GM18517 (cell line): ENCODE measurements at regions not wholly inside any gene's neighbourhood (a gene's known extent, or its start where the extent isn't known, plus 50 kb on each side); places are given as distances from the start of the nearest gene placed in this dataset.
"Not testable (repeated sequence)": the region's sequence is repeated elsewhere in the genome, so short reads cannot be mapped to it uniquely, and the experiment has no call there.

Experiments
- ATAC-seq: cut with Tn5 transposase; IDR thresholded peaks from one replicate; pipeline ENCODE4 v1.9.1; 2021; ENCODE audit warnings: mild to moderate bottlenecking, moderate library complexity; ENCODE audit not compliant: unreplicated experiment

- no peak for ATAC-seq
Measured at GRCh38 chr4:38368613-38369012, 295.4 kb upstream of the KLF3 start.

DNA sequence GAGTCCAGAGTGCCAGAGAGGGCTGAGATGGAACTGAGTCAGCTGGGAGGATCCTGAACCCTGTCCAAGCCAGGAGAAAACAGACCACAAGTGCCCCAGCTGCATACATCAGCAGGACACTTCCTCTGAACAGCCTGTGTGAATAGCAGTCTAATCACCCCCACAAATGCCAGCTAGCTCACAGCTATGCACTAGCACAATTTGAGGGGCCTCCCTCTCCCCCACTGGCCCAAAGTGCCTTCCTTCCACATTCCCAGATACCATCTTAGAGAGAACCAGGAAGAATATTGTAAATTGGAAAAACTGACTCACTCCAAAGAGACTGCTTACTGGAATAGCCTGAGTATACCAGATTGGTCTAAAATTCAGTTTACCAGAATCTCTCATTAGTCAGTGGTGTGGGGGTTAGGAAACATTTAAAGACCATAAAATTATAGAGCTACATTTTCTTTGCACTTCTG is 292.6 kb upstream of the KLF3 start:
- no peak for ATAC-seq

GRCh38 chr4:38373375-38373774 is 290.6 kb upstream of the KLF3 start:
- no peak for ATAC-seq

DNA sequence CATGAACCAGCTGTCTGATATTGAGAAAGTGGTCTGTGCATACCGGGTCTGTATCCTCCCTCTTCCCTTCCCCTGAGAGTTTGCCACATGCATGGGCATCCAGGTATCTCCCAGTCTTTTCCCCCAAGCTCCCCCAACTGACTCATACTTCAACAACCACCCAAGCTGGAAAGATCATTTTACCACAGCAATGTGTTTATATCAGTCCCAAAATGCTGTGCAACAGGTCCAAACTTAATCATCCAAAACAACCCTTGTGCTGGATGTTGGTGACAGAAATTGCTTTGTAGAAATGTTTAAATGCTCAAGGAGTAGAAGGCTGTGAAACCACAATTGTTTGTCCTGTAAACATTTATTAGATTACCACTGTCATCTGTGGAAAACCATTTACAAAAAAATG is 286.8 kb upstream of the KLF3 start:
- no peak for ATAC-seq

DNA sequence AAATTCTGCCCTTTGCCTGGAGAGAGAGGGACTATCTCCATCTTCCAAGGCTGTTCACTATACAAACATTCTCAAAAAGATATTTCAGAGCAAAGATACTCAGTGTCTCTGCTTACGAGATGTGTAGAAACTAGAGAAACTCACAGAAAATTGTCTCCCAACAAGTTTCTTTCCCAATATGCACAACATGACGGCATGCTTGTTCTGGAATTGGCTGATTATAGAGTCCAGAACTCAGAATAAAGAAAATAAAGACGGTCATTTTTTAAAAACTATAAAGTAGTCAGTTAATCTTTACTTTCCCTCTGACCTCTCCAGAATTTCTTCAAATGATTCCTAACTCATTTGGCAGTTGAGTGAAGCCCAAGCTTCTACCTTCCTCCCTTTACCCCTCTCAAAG is 285.5 kb upstream of the KLF3 start:
- no peak for ATAC-seq

DNA sequence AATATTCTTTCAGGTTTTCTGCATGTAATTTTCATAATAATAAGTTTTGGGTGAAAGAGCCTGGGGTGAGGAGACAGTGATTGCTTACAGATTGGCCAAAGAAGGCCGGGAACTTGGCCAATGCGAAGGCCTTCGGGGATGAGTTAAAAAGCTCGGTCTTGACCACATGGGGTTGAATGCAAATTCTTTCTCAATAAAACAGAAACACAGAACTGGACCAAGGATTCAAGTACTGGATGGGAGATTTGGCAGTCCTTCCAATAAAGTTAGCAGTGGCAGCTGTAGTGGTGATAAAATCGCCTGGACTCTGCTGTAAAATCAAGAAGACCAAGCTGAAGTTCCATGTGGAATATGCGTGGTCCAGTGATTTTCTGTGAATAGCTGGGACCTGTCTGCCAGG is 282.2 kb upstream of the KLF3 start:
- ATAC-seq = no peak

- ATAC-seq = no peak
Measured at GRCh38 chr4:38382520-38382919, 281.5 kb upstream of the KLF3 start.

GRCh38 chr4:38383646-38384121 is 280.3 kb upstream of the KLF3 start:
- ATAC-seq = no peak

- ATAC-seq = no peak
Measured at GRCh38 chr4:38385093-38386004, 278.6 kb upstream of the KLF3 start.

- ATAC-seq = no peak
Measured at GRCh38 chr4:38386005-38386551, 277.9 kb upstream of the KLF3 start.

- ATAC-seq = no peak
Measured at GRCh38 chr4:38386654-38387188, 277.3 kb upstream of the KLF3 start.

- no peak for ATAC-seq
Measured at GRCh38 chr4:38387348-38387747, 276.7 kb upstream of the KLF3 start.

DNA sequence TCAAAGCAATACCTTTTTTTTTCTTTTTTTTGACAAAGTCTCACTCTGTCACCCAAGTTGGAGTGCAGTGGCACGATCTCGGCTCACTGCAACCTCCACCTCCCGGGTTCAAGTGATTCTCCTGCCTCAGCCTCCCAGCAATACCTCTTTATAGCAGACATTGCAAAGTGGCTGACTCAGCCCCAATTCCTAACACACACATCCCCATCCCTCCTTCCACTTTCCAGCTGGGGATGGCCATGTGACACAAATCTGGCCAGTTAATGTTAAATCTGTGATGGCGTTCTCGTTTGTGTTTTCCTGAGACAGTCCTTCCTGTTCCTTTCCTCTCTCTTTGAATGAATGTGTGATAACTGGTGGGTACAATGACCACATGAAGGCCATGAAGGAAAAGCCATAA is 276.2 kb upstream of the KLF3 start:
- no peak for ATAC-seq

DNA sequence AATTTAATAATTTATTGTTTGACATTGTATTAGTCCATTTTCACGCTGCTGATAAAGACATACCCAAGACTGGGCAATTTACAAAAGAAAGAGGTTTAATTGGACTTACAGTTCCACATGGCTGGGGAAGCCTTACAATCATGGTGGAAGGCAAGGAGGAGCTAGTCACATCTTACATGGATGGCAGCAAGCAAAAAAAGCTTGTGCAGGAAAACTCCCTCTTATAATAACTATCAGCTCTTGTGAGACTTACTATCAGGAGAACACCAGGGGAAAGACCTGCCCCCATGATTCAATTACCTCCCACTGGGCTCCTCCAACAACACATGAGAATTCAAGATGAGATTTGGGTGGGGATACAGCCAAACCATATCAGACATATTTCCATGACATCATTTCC is 275.1 kb upstream of the KLF3 start:
- ATAC-seq = not testable (repeated sequence)

DNA sequence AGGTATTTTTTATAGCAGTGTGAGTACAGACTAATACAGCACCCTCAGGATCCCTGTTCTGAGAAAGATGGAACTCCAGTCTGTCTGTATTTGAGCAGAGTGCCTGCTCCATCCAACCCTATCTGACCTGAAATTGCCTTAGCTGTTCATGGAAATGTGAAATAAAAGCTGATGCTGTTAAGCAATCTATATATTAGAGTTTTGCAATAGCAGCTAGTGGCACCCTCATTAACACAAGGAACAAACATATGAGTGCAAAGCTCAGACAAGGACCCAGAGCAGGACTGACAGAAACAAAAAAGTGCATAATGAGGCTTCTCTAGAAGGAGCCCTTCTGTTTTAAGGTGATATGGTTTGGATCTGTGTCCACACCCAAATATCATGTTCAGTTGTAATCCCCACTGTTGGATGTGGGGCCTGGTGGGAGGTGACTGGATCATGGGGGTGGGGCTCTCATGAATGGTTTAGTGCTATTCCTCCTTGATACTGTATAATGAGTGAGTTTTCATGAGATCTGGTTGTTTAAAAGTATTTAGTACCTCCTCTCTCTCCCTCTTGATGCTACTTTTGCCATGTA is 272.9 kb upstream of the KLF3 start:
- no peak for ATAC-seq

- ATAC-seq = no peak
Measured at GRCh38 chr4:38392223-38392855, 271.7 kb upstream of the KLF3 start.

GRCh38 chr4:38396091-38396490 is 267.9 kb upstream of the KLF3 start:
- ATAC-seq = no peak

DNA sequence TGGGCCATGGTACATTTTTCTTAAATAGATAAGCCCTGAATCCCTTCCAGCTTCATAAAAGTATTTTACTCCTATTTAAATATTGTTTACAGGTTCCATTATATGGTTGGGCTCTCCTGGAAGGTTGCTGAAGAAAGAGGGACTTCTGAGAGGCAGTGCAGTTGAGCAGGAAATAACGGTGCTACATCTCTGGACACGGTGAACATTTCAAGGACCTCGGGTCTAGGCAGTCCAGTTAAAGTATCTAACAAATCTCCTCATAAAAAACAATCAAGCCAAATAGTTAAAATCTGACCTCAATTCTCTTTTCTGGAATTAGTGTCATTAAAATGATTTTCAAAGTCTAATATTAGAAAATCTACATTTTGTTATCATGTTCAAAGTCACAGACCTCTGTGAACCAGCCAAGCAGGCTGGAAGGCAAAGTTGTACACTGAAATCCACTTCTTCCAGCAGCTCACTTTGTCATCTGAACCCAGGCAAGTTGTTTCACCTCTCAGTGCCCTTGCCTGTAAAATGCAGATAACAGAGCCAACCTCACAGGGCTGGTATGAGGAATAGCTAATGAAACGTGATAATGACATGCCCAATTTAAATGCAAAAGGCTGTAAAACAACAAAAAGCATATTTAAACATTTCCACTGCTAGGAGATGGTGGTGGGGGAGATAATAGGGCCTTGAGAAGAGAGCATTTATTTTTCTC is 267.0 kb upstream of the KLF3 start:
- no peak for ATAC-seq

DNA sequence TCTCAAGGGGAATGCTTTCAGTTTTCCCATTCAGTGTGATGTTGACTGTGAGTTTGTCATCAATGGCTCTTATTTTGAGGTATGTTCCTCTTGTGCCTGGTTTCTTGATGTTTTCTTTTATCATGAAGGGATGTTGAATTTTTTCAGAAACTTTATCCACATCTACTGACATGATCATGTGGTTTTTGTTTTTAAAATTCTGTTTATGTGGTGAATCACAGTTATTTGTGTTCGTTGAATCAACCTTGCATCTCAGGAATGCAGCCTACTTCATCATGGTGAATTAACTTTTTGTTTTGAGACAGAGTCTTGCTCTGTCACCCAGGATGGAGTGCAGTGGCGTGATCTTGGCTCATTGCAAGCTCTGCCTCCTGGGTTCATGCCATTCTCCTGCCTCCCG is 263.1 kb upstream of the KLF3 start:
- ATAC-seq = no peak

DNA sequence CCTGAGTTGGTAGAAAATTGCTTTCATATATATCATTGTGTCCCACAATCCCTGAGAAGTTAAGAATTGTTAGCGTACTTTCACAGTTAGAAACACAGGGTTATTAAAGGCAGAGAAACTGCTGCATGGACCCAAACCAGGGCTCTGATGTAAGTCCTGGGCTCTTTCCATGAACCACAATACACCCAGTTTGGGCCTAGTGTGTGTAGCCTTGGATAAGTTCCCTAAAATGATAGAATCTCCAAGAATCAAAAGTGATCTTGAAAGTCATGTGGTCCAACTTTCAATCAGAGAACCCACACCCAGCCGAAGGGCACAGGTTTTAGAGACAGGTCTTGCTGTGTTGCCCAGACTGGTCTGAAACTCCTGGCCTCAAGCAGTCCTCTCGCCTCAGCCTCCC is 257.8 kb upstream of the KLF3 start:
- no peak for ATAC-seq

- ATAC-seq = no peak
Measured at GRCh38 chr4:38409852-38410251, 254.1 kb upstream of the KLF3 start.
